ENCODE measurements at regions not wholly inside any gene's neighbourhood (a gene's known extent, or its start where the extent isn't known, plus 50 kb on each side); places are given as distances from the start of the nearest gene placed in this dataset.

GRCh38 chr15:69539345-69539744 is 86.7 kb downstream of the RPLP1 start:
- no peak for DNase-seq (ENCODE audit: low spot score)
- no peaks in the 10 kb centered on the region for H3K4me1 ChIP-seq (ENCODE audit: insufficient read depth, low read length, poor library complexity, severe bottlenecking)
- H3K4me2 ChIP-seq (ENCODE audit: low read length), result no peak overlapping the region
- no TSS peak for BruUV-seq (replicated peaks)
- H2AFZ ChIP-seq (ENCODE audit: low read length), result no peak overlapping the region
- no peaks in the 10 kb centered on the region for H3K79me2 ChIP-seq (ENCODE audit: insufficient read depth, low read depth, low read length)
- no peaks in the 10 kb centered on the region for H3K9me3 ChIP-seq (ENCODE audit: low read length)
- CTCF ChIA-PET (ENCODE audit: unreplicated experiment), result no interaction called here
- H3K4me3 ChIP-seq (ENCODE audit: low read depth, low read length, poor library complexity, severe bottlenecking), result no peak overlapping the region
- no peaks in the 10 kb centered on the region for H3K36me3 ChIP-seq (ENCODE audit: insufficient read depth, low read length)
- no peaks in the 10 kb centered on the region for H4K20me1 ChIP-seq (ENCODE audit: insufficient read depth, low read length)
- TF ChIP-seq EZH2phosphoT487 (IDR thresholded peaks at IDR 0.05; ENCODE audit: borderline replicate concordance, low read depth, low read length) (no peak), CTCF (conservative IDR thresholded peaks at IDR 0.05; ENCODE audit: low read length) (no peak)
- no peak overlapping the region for H3K27ac ChIP-seq (ENCODE audit: low read depth, low read length, poor library complexity, severe bottlenecking)
- H3K9me2 ChIP-seq (ENCODE audit: insufficient read depth, low read length), result no peaks in the 10 kb centered on the region
- POLR2A ChIA-PET, result no interaction called here
- intact Hi-C loops (cut with micrococcal nuclease; ENCODE audit: unreplicated experiment), result no loop called here

GRCh38 chr15:69540622-69541021 is 88.0 kb downstream of the RPLP1 start:
- H4K20me1 ChIP-seq (ENCODE audit: insufficient read depth, low read length), result no peaks in the 10 kb centered on the region
- H3K4me3 ChIP-seq (ENCODE audit: low read depth, low read length, poor library complexity, severe bottlenecking), result no peak overlapping the region
- BruUV-seq (replicated peaks), result no TSS peak
- CTCF ChIA-PET (ENCODE audit: unreplicated experiment), result no interaction called here
- H3K27ac ChIP-seq (ENCODE audit: low read depth, low read length, poor library complexity, severe bottlenecking), result no peak overlapping the region
- POLR2A ChIA-PET, result no interaction called here
- H3K9me3 ChIP-seq (ENCODE audit: low read length), result no peaks in the 10 kb centered on the region
- TF ChIP-seq EZH2phosphoT487 (IDR thresholded peaks at IDR 0.05; ENCODE audit: borderline replicate concordance, low read depth, low read length) (no peak), CTCF (conservative IDR thresholded peaks at IDR 0.05; ENCODE audit: low read length) (no peak)
- H3K4me1 ChIP-seq (ENCODE audit: insufficient read depth, low read length, poor library complexity, severe bottlenecking), result no peaks in the 10 kb centered on the region
- no peaks in the 10 kb centered on the region for H3K36me3 ChIP-seq (ENCODE audit: insufficient read depth, low read length)
- intact Hi-C loops (cut with micrococcal nuclease; ENCODE audit: unreplicated experiment), result no loop called here
- no peaks in the 10 kb centered on the region for H3K79me2 ChIP-seq (ENCODE audit: insufficient read depth, low read depth, low read length)
- H3K9me2 ChIP-seq (ENCODE audit: insufficient read depth, low read length), result no peaks in the 10 kb centered on the region
- no peak overlapping the region for H2AFZ ChIP-seq (ENCODE audit: low read length)
- DNase-seq (ENCODE audit: low spot score), result no peak
- no peak overlapping the region for H3K4me2 ChIP-seq (ENCODE audit: low read length)

GRCh38 chr15:69542028-69542427 is 89.4 kb downstream of the RPLP1 start:
- Histone ChIP-seq H3K27ac (ENCODE audit: low read depth, low read length, poor library complexity, severe bottlenecking) (no peak overlapping the region), H3K9me3 (ENCODE audit: low read length) (no peaks in the 10 kb centered on the region), H3K4me3 (ENCODE audit: low read depth, low read length, poor library complexity, severe bottlenecking) (no peak overlapping the region), H3K36me3 (ENCODE audit: insufficient read depth, low read length) (no peaks in the 10 kb centered on the region), H3K4me2 (ENCODE audit: low read length) (no peak overlapping the region), H3K9me2 (ENCODE audit: insufficient read depth, low read length) (no peaks in the 10 kb centered on the region), H4K20me1 (ENCODE audit: insufficient read depth, low read length) (no peaks in the 10 kb centered on the region), H3K4me1 (ENCODE audit: insufficient read depth, low read length, poor library complexity, severe bottlenecking) (no peaks in the 10 kb centered on the region), H2AFZ (ENCODE audit: low read length) (no peak overlapping the region), H3K79me2 (ENCODE audit: insufficient read depth, low read depth, low read length) (no peaks in the 10 kb centered on the region)
- no peak for TF ChIP-seq CTCF (conservative IDR thresholded peaks at IDR 0.05; ENCODE audit: low read length)
- no peak for TF ChIP-seq EZH2phosphoT487 (IDR thresholded peaks at IDR 0.05; ENCODE audit: borderline replicate concordance, low read depth, low read length)
- BruUV-seq (replicated peaks), result no TSS peak
- CTCF ChIA-PET (ENCODE audit: unreplicated experiment), result no interaction called here
- POLR2A ChIA-PET, result interaction anchor here (1.1 kb wide), 1 partner anchor 12 kb away, joined by 3 read pairs; no protein-coding TSS in a partner anchor
- no peak for DNase-seq (ENCODE audit: low spot score)
- intact Hi-C loops (cut with micrococcal nuclease; ENCODE audit: unreplicated experiment), result no loop called here
